SHP77 treated with DMSO at 0.1 percent for 48 hours (cell line): ENCODE measurements at regions not wholly inside any gene's neighbourhood (a gene's known extent, or its start where the extent isn't known, plus 50 kb on each side); places are given as distances from the start of the nearest gene placed in this dataset.

Source experiments
- DNase-seq: peaks from one replicate; lab custom pipeline; 2025; lab: John Stamatoyannopoulos, UW

DNA sequence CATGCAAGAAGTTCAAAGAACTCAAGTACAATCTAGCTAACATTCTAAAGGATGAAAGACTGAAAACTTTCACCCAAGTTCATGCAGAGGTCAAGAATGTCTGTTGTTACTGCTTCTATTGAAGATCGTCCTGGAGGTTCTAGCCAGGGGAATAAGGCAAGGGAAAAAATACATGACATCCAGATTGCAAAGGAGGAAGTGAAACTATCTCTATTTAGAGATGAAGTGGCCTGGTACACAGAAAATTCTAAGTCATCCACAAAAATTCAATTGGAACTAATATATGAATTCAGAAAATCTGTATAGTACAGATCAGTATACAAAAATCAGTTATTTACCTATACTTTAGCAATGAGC, 693.0 kb downstream of the NR2F2 start:
- no peak for DNase-seq

DNA sequence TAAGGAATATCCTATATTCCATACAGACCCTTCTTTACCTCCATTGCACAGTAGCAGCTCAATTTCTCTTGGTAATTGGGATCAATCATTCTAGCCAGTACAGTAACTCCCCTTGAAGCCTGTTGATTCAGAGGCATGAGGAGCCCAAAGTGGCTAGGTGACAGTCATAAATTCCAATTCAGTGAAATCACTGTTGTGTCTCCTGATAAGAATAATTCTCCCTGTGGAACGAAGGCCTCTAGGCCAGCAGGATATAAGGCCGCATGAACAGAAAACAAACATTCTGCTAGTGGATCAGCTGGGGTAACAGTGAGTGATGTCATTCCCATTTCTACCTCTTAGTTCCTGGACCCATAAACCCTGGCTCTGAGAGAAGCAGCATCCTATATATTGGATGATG, 696.3 kb downstream of the NR2F2 start:
- no peak for DNase-seq

- DNase-seq = no peak
Measured at GRCh38 chr15:97027772-97028171, 697.3 kb downstream of the NR2F2 start.

GRCh38 chr15:97030251-97030650, 699.8 kb downstream of the NR2F2 start:
- DNase-seq = no peak

GRCh38 chr15:97036301-97036700, 705.8 kb downstream of the NR2F2 start:
- no peak for DNase-seq

DNA sequence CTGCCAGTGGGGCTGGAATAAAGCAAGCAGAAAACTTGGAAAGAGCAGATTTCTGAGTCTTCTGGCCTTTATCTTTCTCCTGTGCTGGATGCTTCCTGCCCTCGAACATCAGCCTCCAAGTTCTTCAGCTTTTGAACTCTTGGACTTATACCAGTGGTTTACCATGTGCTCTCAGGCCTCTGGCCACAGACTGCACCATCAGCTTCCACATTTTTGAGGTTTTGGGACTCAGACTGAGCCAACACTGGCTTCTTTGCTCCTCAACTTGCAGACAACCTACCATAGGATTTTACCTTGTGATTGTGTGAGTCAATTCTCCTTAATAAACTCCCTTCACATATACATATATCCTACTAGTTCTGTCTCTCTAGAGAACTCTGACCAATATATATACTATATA, 706.6 kb downstream of the NR2F2 start:
- no peak for DNase-seq

DNA sequence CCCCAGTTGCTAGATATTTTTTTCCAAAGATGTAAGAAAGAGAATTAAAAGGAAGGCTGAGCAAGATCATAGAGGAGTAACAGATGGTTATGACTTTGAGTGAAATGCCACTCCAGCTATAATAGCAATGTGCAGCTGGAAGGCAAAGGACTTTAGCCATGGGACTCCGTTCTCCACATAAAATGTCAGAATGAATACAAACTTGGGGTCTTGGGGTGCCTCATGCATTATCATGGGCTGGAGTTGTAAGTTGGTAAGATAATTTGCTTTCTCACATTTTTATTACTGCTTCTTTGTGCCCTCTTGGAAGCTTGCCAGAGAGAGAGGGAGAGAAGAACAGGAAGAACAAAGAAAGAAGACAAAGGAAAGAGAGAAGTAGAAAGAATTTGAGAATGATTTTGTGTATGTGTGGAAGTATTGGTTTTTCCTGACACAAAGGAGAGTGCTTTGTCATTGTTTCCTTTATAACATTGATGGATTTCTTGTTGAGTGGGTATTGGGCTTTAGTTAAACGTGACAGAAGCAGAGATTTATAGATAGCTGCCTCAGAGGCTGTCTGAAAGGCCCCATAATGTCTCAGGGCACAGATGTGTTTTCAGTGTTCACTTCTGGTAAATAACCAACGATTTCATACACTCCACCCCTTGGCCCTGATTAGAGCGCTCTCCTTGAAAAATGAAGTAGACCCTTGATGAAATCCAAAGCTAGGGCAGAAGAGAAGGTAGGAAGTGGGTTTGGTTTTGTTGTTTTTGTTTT, 715.3 kb downstream of the NR2F2 start:
- DNase-seq = no peak

DNA sequence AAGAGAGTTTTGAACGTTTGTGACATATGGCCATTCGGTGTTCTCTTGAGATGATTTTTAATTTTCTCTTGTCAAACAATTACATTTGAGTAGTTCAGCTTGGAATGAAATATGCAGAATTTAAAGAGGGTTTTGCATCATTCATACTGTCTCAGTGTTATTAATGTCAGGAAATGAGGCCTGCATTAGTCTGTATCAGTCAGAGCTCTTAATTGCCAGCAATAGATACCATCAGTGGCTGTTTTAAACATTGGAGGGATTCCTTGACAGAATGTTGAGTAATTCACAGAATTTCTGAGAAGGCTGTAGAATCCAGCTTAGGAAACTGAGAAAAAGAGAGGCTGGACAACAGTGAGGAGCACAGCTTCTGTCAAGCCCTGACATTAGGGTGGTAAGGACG, 722.0 kb downstream of the NR2F2 start:
- DNase-seq = no peak

DNA sequence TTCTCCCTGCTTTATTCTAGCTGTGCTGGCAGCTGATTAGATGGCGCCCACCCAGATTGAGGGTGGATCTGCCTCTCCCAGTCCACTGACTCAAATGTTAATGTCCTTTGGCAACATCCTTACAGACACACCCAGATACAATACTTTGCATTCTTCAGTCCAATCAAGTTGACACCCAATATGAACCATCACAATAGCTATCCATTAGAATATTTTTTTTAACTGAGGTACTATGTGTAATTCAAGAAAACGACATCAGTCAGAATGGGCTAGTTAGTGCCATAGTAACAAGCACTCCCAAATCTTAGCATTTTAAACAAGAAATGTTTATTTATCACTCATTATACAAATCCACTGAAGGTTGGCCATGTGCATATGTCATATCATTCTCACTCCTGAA, 723.1 kb downstream of the NR2F2 start:
- DNase-seq = no peak

DNA sequence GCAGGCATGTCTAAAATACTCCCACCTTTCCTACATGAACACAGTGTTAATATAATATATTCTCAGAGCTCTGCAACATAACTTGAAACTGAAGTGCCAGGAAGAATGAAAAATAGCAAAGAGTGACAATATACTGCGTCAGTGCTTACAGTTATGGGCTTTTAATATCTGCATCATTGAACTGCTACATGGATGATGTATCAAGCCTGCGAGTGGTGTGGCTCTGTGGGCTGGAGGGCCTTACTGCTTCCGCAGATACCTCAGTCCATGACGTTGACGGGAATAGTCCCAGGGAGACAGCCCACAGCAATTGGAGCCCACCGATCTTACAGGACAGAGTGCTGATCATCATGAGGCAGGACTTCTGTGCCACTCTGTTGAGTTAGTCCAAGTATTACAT, 727.0 kb downstream of the NR2F2 start:
- no peak for DNase-seq

DNA sequence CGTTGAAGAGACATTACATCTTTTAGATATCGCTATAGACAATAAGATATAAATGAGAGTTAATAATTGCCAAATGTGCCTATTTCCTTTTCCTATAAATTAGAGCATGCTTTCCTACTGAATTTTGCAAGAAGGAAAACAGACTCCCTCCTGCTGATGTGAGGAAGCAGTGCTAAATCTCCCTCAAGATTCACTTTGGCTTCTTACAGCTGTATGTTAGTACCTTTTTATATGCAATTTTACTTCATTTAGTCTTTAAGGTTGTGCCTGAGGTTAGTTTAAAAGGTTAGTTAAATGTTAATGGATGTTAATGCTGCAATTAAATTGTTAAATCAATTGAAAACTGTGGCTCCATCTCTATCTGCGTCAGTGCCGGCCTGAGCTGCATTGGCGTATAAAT, 728.8 kb downstream of the NR2F2 start:
- DNase-seq = no peak

DNA sequence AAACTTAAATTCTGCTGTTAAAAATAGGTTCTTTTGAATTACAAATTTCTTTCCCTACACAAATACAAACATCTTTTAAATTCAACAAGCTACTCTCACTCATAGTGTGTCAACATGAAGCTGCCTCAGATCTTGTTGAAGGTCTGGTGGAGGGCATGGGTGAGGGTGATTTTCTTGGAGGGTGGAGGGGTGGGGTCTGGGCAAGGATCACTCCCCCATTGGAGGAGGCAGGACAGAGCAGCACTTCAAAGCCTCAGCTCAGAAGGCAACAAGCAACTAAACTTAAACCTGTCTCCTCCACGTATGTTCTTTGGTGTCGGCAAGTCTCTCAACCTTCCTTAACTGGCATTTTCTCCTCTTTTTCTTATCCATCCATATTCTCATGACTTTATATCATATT, 730.9 kb downstream of the NR2F2 start:
- no peak for DNase-seq

GRCh38 chr15:97071668-97072067, 741.2 kb downstream of the NR2F2 start:
- DNase-seq = no peak

GRCh38 chr15:97072545-97072944, 742.0 kb downstream of the NR2F2 start:
- DNase-seq = no peak

DNA sequence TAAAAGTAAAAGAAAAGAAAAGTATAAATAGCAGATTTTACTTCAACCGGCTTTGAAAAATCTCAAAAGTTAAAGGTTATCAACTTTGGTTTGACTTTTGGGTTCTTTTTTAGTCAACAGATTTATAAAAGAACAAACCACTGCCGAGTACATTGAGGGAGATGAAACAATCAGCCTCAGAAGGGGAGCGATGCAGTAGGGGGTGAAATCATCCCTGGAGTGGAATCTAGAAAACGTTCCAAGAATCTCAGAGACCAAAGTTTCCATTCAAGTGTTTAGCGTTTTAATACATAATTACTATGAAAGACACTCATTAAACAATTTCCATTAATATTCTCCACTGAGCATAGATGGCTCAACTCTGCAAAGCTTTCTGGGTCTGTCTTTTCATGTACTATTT, 745.5 kb downstream of the NR2F2 start:
- DNase-seq = no peak

DNA sequence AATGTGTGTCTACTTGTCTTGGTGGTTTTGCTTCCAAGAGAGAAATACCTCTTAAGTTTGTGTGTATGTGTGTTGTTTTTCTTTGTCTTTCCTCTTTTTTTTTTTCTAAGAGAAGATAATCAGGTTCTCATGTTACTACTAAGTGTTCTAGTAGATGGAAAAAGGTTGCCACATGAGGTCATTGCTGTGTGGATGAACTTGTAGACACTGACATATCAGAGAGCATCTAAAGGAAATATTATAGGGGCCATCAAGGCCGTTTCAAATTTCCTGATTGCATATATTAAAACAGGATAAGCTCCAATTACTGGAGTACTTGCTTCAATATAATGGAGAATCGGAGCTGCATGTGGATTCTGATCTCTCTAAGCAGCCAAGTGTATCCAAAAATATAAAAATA, 747.5 kb downstream of the NR2F2 start:
- no peak for DNase-seq

- no peak for DNase-seq
Measured at GRCh38 chr15:97078591-97078990, 748.1 kb downstream of the NR2F2 start.

GRCh38 chr15:97081666-97082226, 751.2 kb downstream of the NR2F2 start:
- no peak for DNase-seq

GRCh38 chr15:97082830-97083229, 752.3 kb downstream of the NR2F2 start:
- no peak for DNase-seq

DNA sequence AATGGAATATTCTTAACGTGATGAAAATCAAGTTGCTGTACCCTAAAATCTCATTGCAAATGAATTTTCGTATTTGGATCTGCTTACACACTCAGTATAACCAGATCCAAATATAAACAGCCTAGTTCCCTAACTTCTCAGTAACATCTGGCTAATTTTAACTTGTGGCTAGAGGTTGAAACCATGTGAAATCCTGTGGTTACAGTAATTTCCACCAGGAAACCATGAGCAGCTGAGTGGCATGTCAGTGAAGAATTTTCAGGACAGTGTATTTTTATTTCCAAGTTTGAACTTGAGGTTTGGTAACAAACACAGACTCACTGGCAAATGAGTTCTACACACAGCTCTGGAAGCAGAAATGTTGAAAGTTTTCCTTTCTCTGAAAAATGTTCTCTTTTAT, 754.1 kb downstream of the NR2F2 start:
- DNase-seq = no peak

DNA sequence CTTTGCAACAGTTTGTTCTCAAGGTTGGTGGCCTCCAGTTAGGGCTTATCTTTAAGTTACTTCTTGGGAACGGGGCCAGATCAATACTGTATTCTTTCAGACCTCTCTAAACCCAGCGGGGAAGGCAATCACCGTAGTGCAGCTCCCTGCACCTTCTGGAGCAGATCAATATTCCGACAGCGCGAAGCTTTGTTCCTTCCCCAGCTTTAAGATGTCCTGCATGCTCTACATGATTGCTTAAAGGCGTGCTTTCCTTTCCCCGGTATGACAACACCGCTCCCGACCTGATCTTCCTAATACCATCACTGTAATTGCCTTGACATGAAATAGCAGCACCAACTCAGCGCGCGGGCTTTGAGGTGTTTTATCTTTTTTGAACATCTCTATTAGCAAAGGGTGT, 755.2 kb downstream of the NR2F2 start:
- no peak for DNase-seq

- DNase-seq = no peak
Measured at GRCh38 chr15:97087006-97087741, 756.7 kb downstream of the NR2F2 start.

- no peak for DNase-seq
Measured at GRCh38 chr15:97091093-97091492, 760.6 kb downstream of the NR2F2 start.

- no peak for DNase-seq
Measured at GRCh38 chr15:97092656-97093055, 762.2 kb downstream of the NR2F2 start.
